HCT116 (cell line): ENCODE measurements at regions not wholly inside any gene's neighbourhood (a gene's known extent, or its start where the extent isn't known, plus 50 kb on each side); places are given as distances from the start of the nearest gene placed in this dataset.

Experiments used
- ATAC-seq: fragments of 200-7000 bp; cut with Tn5 transposase; 2 replicates; pipeline ENCODE4 v1.9.1; 2020; ENCODE audit warnings: mild to moderate bottlenecking, moderate library complexity
- BruUV-seq: library from RNA; stranded (reverse); fragments of 400-500 nt; replicated peaks from 2 replicates; lab custom pipeline; 2021; lab: Mats Ljungman, UMichigan
- CTCF ChIA-PET: fragments of 300-600 bp; sonication (Branson Sonifier 250); formaldehyde crosslinking; loops from one replicate; lab custom pipeline; 2021; ENCODE audit warnings: antibody characterized with exemption; lab: Charles Lee
- POLR2A ChIA-PET: fragments of 300-600, 350-600 bp; sonication (Branson Sonifier 250); formaldehyde crosslinking; loops from one replicate; lab custom pipeline; 2021; ENCODE audit warnings: antibody characterized with exemption; lab: Charles Lee
- RAD21 ChIA-PET, 2 experiments: fragments of 300-600 bp; sonication (Branson Sonifier 250); formaldehyde crosslinking; loops; one replicate each; lab custom pipeline; 2023; ENCODE audit warnings: low total read pairs in 2 of 2; ENCODE audit not compliant: uncharacterized antibody in 2 of 2, unreplicated experiment in 2 of 2, low non-redundant PET in 1 of 2; lab: Charles Lee
- DNase-seq: peaks from one replicate; pipeline ENCODE4 v3.0.0-alpha.2; 2010; ENCODE audit warnings: low read depth, low spot score
- H2AFZ ChIP-seq: fragments of 200-600 bp; shearing (Covaris generic), sonication (generic); 2 replicates; pipeline ENCODE4 v1.6.1; 2017; ENCODE audit warnings: low read depth, mixed run types, mixed read lengths, antibody characterized with exemption, low read length; ENCODE audit not compliant: poor library complexity, severe bottlenecking
- H3K27ac ChIP-seq: 2 replicates; pipeline ENCODE4 v1.5.1; 2012; ENCODE audit warnings: low read depth, low read length
- H3K27me3 ChIP-seq: fragments of 200-600 bp; sonication (generic); 2 replicates; pipeline ENCODE4 v1.6.1; 2016; ENCODE audit warnings: mixed run types, low read length, mixed read lengths; ENCODE audit not compliant: insufficient read depth
- H3K36me3 ChIP-seq, 2 experiments: fragments of 200-500 bp in 1 of 2; fragments of 200-600 bp in 1 of 2; sonication (Bioruptor generic) in 1 of 2; sonication (generic) in 1 of 2; 2 replicates each; pipeline versions ENCODE4 v1.5.1 to v1.6.1; 2014 to 2016; ENCODE audit warnings: low read length in 2 of 2, inconsistent platforms in 1 of 2, mixed read lengths in 1 of 2, mixed run types in 1 of 2; ENCODE audit not compliant: insufficient read depth in 2 of 2, control insufficient read depth in 1 of 2
- H3K4me1 ChIP-seq, 2 experiments: fragments of 200-600 bp in 1 of 2; sonication (generic) in 1 of 2; 2 replicates each; pipeline versions ENCODE4 v1.5.1 to v1.6.1; 2012 to 2017; ENCODE audit warnings: low read length in 2 of 2, inconsistent platforms in 1 of 2, mild to moderate bottlenecking in 1 of 2, mixed read lengths in 1 of 2, mixed run types in 1 of 2, moderate library complexity in 1 of 2; ENCODE audit not compliant: insufficient read depth in 2 of 2, control insufficient read depth in 1 of 2
- H3K4me2 ChIP-seq: fragments of 200-600 bp; sonication (generic); 2 replicates; pipeline ENCODE4 v1.6.1; 2017; ENCODE audit warnings: mixed run types, low read length, mixed read lengths
- H3K4me3 ChIP-seq, 2 experiments: fragments of 200-600 bp in 1 of 2; sonication (generic) in 1 of 2; replicated peaks in 1 of 2; 2 replicates each; pipeline ENCODE4 v1.5.1; 2011 to 2016; ENCODE audit warnings: low read length in 2 of 2, control low read depth in 1 of 2, low read depth in 1 of 2, mild to moderate bottlenecking in 1 of 2, mixed read lengths in 1 of 2, mixed run types in 1 of 2
- H3K79me2 ChIP-seq: fragments of 200-600 bp; sonication (generic); 2 replicates; pipeline ENCODE4 v1.6.1; 2017; ENCODE audit warnings: mild to moderate bottlenecking, mixed run types, low read length, moderate library complexity, mixed read lengths; ENCODE audit not compliant: insufficient read depth
- H3K9ac ChIP-seq: fragments of 200-600 bp; sonication (generic); 2 replicates; pipeline ENCODE4 v1.6.1; 2016; ENCODE audit warnings: low read length, mixed read lengths
- H3K9me2 ChIP-seq: fragments of 200-600 bp; sonication (generic), shearing (Covaris generic); 2 replicates; pipeline ENCODE4 v1.6.1; 2017; ENCODE audit warnings: mixed run types, mild to moderate bottlenecking, moderate library complexity; ENCODE audit not compliant: insufficient read depth
- H3K9me3 ChIP-seq, 2 experiments: fragments of 200-500 bp in 1 of 2; fragments of 200-600 bp in 1 of 2; sonication (Bioruptor generic) in 1 of 2; sonication (generic) in 1 of 2; 2 replicates each; pipeline ENCODE4 v1.6.1; 2014 to 2017; ENCODE audit warnings: low read length in 2 of 2, mixed read lengths in 2 of 2, inconsistent platforms in 1 of 2, low read depth in 1 of 2, mild to moderate bottlenecking in 1 of 2, mixed run types in 1 of 2, moderate library complexity in 1 of 2; ENCODE audit not compliant: control insufficient read depth in 1 of 2, insufficient read depth in 1 of 2
- H4K20me1 ChIP-seq: fragments of 200-600 bp; sonication (generic), shearing (Covaris generic); 2 replicates; pipeline ENCODE4 v1.6.1; 2017; ENCODE audit warnings: mixed run types, mild to moderate bottlenecking, moderate library complexity; ENCODE audit not compliant: insufficient read depth
- CBX3 ChIP-seq: IDR thresholded peaks from 2 replicates; pipeline ENCODE4 v1.6.1; 2012; ENCODE audit warnings: low read depth
- CTCF ChIP-seq, 3 experiments: fragments of 200-600 bp in 1 of 3; sonication (generic) in 1 of 3; IDR thresholded peaks in 2 of 3; conservative IDR thresholded peaks in 1 of 3; 2 replicates each; pipeline ENCODE4 v1.5.1; 2012 to 2017; ENCODE audit warnings: low read depth in 2 of 3, low read length in 2 of 3, antibody characterized with exemption in 1 of 3, borderline replicate concordance in 1 of 3, control low read depth in 1 of 3, mild to moderate bottlenecking in 1 of 3, mixed read lengths in 1 of 3, mixed run types in 1 of 3, moderate library complexity in 1 of 3; ENCODE audit not compliant: insufficient read depth in 1 of 3
- EZH2 ChIP-seq: fragments of 200-600 bp; sonication (generic); IDR thresholded peaks from 2 replicates; pipeline ENCODE4 v1.6.1; 2017; ENCODE audit warnings: antibody characterized with exemption, mixed run types
- FOSL1 ChIP-seq: IDR thresholded peaks from 2 replicates; pipeline ENCODE4 v1.6.1; 2012; ENCODE audit warnings: low read depth
- POLR2AphosphoS5 ChIP-seq: IDR thresholded peaks from 2 replicates; pipeline ENCODE4 v1.6.1; 2011; ENCODE audit warnings: mild to moderate bottlenecking, low read depth, low read length, moderate library complexity
- REST ChIP-seq: IDR thresholded peaks from 2 replicates; pipeline ENCODE4 v1.6.1; 2012; ENCODE audit warnings: low read depth
- SP1 ChIP-seq: IDR thresholded peaks from 2 replicates; pipeline ENCODE4 v1.6.1; 2012; ENCODE audit warnings: low read depth
- SRF ChIP-seq: IDR thresholded peaks from 2 replicates; pipeline ENCODE4 v1.6.1; 2012; ENCODE audit warnings: low read depth
- ZBTB33 ChIP-seq: IDR thresholded peaks from 2 replicates; pipeline ENCODE4 v1.6.1; 2011; ENCODE audit warnings: mild to moderate bottlenecking, low read length, moderate library complexity; ENCODE audit not compliant: insufficient replicate concordance; ENCODE audit errors: extremely low read depth
- intact Hi-C: fragments of 100-400 bp; cut with micrococcal nuclease; formaldehyde crosslinking; loops from 2 replicates; pipeline ENCODE4 v1.10.0; 2022

GRCh38 chr20:51979226-51979625 is 176.9 kb upstream of the SALL4 start (continued):
- TF ChIP-seq ZBTB33: no peak

GRCh38 chr20:51978070-51978501 is 175.8 kb upstream of the SALL4 start:
- Histone ChIP-seq H3K79me2 (no peaks in the 10 kb centered on the region), H3K36me3 (no peaks in the 10 kb centered on the region), H3K27me3 (no peaks in the 10 kb centered on the region), H2AFZ (no peak overlapping the region), H3K4me2 (no peak overlapping the region), H4K20me1 (no peaks in the 10 kb centered on the region), H3K27ac (no peak overlapping the region), H3K4me1 (no peaks in the 10 kb centered on the region), H3K4me3 (no peak overlapping the region), H3K9me3 (peaks cover 0 to 5% of the 10 kb centered on the region in 2 experiments; a peak in 2 of 4 replicates), H3K9ac (no peak overlapping the region), H3K9me2 (no peaks in the 10 kb centered on the region)
- ChIA-PET CTCF (no interaction called here), POLR2A (no interaction called here), RAD21 (interaction anchor here in 1 of 2 experiments (0.7 kb wide), 1 partner anchor 348 kb away, joined by 3 read pairs; no protein-coding TSS in a partner anchor)
- intact Hi-C loops: no loop called here
- BruUV-seq: no TSS peak
- ATAC-seq: no peak
- no peak for TF ChIP-seq REST
- no peak for TF ChIP-seq SRF
- no peak for TF ChIP-seq EZH2
- no peak for TF ChIP-seq SP1
- TF ChIP-seq POLR2AphosphoS5: no peak
- no peak for TF ChIP-seq FOSL1
- TF ChIP-seq CBX3: peak; percentile 61; the same call in 1 of the 2 replicates
- TF ChIP-seq CTCF (IDR thresholded peaks at IDR 0.05 in 2 of 3, conservative IDR thresholded peaks at IDR 0.05 in 1 of 3; ENCODE audit: borderline replicate concordance in 1 of 3, insufficient read depth in 1 of 3, low read depth in 2 of 3, low read length in 2 of 3): no peak
- no peak for DNase-seq
